Epithelial cell of prostate (primary cell): ENCODE measurements at regions not wholly inside any gene's neighbourhood (a gene's known extent, or its start where the extent isn't known, plus 50 kb on each side); places are given as distances from the start of the nearest gene placed in this dataset.

ENCODE experiments used
- DNase-seq: peaks from one replicate; pipeline ENCODE4 v3.0.0-alpha.2; 2011; ENCODE audit warnings: low read depth, low spot score
- H3K27ac ChIP-seq: fragments of 450-650 bp; 2 replicates; pipeline ENCODE4 v1.5.1; 2017; ENCODE audit warnings: mild to moderate bottlenecking

DNA sequence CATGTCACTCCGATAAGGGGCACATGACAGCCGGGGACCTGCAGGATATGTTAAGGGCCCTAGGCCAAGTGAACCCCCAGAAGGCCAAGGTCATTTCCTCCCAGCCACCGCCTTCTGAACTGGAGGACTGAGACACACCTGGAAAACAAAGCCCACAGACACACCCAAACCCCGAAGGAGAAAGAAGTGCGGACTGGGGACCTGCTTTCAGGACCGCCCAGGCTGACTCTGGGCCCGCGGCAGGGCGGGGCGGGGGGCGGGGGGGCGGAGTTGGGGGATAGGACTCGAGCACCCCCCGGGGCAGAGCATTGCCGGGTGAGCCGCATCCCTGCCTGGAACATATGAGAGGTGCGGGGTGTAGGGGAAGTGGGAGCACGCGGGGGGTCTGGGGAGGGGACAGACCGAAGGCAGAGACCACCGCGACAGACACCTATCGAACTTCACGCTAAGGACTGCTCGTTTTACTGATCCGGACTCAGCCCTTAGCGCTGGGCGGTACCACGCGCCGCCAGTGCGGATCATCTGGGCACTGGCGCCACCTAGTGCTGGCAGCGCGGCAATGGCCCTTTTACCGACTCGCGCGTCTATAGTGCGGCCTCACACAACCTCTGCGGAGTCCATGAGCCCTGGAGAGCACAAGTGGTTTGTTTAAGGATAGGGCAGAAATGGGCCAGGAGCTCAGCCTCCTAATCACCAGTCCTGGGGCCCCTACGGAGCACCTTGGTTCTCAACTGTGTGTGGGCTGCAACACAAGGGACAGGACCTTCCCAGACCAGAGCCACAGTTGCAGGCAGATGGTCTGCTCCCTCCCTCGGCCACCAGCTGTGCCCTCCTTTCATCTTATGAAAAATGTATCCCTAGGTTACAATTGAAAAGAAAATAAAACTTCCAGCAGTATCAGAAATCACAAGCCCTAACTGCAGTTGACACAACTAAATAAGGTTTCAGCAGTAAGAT, 157.6 kb downstream of the HERPUD2 start:
- DNase-seq, result no peak
- no peak overlapping the region for H3K27ac ChIP-seq

DNA sequence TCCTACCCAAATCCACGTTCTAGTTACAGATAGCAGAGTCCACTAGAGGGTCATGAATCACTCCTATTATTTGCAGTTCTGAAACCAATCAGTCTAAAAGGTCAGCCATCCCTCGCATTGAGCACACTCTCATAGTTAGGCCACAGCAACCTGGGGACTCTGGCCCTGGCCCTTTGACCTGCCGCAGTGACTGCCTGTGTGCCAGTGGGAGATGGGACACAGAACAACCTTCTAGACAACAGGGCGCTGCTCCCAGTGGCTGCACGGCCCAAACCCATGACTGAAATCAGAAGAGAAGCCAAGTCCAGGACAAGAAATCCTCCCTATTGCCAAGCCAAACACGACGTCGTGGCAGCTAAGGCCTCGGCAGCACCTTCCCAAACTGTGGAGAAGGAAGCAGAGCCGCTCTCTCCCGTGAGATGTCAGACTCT, 158.5 kb downstream of the HERPUD2 start:
- H3K27ac ChIP-seq, result no peak overlapping the region
- DNase-seq, result no peak

DNA sequence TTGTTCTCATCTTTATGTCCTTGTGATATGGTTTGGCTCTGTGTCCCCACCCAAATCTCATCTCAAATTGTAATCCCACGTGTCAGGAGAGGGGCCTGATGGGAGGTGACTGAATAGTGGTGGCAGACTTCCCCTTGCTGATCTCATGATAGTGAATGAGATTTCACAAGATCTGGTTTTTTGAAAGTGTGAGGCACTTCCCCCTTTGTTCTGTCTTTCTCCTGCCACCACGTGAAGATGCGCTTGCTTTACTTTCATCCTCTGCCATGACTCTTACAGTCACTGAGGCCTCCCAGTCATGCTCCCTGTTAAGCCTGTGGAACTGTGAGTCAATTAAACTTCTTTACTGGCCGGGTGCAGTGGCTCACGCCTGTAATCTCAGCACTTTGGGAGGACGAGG, 161.0 kb downstream of the HERPUD2 start:
- DNase-seq, result no peak
- no peak overlapping the region for H3K27ac ChIP-seq

DNA sequence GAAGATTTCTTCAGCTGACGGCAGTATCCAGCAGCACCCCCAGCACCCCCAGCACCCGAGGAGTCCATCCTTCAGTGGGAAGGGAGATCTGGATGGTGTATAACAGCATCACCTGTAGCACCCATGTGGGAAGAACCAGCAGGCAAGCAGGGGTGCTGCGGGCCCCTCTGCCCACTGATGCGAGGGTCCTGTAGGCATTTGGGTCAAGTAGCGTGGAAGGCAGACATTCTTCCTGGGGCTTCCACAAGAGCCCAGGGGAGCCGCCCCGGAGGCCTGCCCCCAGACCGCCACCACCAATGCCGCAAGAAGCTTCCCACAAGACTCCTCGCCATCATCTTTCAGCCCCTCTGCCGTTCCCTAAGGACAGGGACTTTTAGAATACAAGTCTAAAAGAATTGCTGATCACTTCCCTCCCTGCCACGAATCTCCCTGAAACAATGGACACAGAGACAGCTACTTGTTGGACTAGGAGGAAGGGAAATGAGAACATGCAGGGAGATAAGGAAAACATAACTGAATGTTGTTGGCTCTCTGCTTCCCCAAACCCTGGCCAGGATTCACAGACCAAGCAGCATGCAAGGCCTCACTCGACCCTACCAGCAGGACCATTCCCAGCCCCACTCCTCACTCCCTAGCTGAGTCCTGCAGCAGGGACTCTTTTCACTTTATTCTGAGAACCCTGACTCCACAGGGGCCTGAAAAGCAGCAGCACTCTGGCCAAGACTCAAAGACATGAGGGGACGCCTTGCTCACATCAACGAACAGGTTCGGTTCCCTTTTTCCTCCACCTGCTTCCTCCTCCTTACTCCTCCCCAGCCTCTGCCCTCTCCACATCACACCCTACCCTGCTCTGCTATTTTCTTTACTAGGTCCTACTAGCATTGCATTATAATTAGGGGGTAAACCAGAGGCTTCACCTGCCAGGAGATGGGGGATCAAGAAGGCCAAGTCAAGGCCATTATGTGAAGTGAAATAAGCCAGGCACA, 164.5 kb downstream of the HERPUD2 start:
- no peak overlapping the region for H3K27ac ChIP-seq
- no peak for DNase-seq

DNA sequence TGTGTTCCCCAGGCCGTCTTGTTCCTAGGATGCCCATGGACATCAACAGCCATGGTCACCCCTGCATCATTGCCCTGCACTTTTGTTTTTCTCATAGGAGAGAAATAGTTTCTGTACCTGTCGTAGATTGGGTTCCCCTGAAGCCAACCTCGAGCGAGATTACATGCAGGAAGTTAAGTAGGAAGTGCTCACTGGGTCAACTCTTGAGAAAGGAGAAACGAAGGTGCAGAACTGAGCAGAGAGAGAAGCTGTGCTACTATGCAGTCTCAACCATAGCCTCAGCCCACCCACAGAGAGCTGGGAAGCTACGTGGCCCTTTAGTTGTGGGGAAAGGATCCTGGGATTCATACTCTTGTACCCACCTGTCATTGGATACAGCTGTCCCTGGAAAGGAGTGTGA, 165.2 kb downstream of the HERPUD2 start:
- no peak overlapping the region for H3K27ac ChIP-seq
- no peak for DNase-seq

DNA sequence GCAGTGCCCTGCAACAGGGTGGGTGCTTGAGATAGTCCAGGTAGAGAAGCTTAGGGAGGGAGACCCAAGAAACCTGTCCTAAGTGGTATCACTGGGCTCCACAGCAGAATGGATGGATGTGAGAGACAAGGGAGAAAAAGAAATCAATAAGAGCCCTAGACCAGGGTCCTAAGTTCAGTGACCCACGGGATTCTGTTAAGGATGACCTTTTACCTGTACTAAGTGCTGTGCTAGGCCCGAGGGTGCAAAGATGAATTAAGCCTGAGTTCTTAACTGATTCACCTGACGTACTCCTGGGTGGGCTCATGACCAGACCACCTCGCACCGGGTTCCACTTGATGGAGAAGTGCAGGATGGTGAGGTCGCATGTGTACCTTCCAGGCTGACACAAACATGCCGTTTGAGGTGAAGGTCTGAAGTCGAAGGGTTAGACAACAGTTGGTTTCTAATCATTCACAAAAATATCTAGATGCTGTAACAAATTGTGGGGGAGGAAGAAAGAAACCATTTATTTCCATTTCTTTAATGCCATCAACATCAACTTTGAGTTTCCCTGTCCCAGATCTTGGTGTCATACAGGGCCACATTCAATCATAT, 166.5 kb downstream of the HERPUD2 start:
- no peak for DNase-seq
- no peak overlapping the region for H3K27ac ChIP-seq

DNA sequence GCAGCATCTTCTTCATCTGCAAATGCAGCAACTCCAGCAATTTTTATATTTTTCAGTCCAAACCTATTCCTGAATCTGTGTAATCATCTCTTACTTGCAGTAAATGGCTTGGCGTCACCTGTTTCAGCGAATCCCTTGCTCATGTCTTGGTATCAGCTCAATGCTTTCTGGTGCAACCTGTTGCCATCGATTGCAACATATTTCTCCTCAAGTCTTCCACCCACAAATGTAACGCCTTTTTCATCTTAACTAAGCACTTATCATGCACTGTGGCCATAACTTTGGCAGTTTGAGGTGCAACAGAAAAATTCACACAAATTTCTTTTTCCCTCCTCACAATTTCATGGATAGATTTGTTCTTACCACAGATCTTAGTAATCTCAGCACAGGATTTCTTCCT, 168.3 kb downstream of the HERPUD2 start:
- no peak overlapping the region for H3K27ac ChIP-seq
- no peak for DNase-seq

DNA sequence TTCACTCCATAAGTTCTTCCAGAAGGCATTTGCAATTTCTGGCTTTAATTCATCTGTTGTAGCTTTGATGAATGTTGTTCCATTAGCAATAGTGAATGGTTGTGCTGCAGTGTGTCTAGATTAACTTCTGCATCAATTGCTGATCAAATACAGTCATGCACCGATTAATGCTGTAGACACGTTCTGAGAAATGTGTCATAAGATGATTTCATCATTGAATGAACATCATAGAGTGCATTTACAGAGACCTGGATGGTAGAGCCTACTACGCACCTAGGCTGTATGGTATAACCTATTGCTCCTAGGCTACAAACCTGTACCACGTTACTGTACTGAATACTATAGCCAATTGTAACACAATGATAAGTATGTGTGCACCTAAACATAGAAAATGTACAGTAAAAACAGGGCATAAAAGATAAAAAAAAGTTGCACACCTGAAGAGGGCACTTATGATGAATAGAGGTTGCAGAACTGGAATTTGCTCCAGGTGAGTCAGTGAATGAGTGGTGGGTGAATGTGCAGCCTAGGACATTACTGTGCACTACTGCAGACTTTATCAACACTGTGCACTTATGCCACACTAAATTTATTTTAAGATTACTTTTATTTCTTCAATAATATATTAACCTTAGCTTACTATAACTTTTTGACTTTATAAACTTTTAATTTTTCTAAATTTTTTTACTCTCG, 170.7 kb downstream of the HERPUD2 start:
- no peak overlapping the region for H3K27ac ChIP-seq
- no peak for DNase-seq

DNA sequence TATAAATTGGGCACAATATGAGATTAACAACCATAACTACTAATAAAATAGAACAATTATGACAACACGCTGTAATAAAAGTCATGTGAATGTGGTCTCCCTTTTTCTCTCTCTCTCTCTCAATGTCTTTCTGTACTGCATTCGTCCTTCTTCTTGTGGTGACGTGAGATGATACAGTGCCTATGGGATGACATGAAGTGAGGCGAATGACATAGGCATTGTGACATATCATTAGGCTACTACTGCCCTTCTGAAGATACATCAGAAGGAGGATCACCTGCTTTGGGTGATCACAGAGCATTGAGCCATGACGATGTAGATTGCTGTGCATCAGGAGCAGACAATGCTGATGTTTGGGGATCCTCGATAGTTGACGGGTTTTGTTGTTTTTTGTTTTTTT, 171.6 kb downstream of the HERPUD2 start:
- DNase-seq, result no peak

DNA sequence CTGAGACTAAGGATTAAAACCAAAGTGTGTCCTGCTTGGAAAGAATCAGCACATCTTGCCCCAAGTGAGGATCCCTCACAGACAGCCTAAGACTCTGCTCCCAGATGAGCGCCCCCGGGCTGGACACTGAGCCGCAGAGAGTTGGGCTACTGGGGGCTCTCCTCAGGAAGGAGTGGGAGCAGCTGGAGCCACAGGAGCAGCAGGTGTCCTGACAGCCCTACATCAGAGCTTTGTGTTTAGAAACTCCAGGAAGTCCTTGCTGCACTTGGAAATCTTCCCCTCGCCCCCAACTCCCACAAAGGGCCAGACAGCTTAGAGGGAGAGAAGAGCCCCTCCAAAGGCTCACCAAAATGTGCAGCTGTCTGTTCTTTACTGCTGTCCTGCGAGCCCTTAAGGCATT, 172.2 kb downstream of the HERPUD2 start:
- no peak overlapping the region for H3K27ac ChIP-seq

More for the DNA sequence above, 171.6 kb downstream of the HERPUD2 start:
- H3K27ac ChIP-seq, result no peak overlapping the region

DNA sequence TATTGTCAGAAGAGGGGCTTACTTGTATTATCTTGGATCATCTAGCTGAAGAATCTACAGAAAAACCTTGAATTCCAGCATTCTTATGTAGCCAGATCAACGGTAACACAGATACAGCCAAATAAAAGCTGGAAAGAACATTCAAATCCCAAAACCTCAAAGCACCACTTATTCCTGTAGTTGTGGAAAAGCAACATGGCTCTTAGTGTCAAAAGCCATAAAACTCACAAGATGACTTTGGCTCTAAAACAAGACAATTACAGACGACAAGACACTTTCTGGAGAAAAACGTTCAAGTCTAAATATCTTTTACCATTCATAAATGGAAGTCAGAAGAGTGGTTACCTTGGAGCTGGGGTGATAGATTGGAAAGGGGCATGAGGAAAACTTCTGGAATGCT, 173.0 kb downstream of the HERPUD2 start:
- no peak for DNase-seq
- no peak overlapping the region for H3K27ac ChIP-seq

More for the DNA sequence above, 172.2 kb downstream of the HERPUD2 start:
- no peak for DNase-seq

DNA sequence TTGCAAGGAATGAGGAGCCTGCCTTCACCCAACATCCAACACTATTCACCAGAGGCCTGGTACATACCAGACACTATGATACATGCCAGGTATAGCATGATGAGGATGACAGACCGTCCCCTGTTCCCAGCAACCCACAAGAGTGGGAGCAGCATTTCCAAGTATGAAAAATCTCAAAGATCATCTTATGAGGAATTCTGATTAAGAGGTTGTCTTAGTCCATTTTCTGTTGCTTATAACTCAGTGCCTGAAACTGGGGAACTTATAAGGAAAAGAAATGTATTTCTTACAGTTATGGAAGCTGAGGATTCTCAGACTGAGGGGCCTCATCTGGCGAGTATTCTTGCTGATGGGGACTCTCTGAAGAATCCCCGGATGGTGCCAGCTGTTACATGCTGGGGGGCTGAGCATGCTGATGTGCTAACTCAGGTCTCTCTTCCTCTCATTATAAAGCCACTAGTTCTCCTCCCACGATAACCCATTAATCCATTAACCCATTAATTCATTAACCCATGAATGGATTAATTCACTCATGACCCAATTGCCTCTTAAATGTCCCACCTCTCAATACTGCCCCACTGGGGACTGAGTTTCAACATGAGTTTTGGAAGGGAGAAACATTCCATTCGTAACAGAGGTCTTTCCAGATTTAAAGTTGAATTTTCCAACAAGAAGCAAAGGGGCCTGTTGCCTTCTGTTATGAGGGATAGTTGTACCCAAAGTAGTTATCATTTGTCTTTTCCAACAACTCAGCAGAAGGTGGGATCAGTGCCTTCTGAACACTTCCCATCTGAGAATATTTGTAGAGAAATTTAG, 173.9 kb downstream of the HERPUD2 start:
- H3K27ac ChIP-seq, result no peak overlapping the region
- no peak for DNase-seq

DNA sequence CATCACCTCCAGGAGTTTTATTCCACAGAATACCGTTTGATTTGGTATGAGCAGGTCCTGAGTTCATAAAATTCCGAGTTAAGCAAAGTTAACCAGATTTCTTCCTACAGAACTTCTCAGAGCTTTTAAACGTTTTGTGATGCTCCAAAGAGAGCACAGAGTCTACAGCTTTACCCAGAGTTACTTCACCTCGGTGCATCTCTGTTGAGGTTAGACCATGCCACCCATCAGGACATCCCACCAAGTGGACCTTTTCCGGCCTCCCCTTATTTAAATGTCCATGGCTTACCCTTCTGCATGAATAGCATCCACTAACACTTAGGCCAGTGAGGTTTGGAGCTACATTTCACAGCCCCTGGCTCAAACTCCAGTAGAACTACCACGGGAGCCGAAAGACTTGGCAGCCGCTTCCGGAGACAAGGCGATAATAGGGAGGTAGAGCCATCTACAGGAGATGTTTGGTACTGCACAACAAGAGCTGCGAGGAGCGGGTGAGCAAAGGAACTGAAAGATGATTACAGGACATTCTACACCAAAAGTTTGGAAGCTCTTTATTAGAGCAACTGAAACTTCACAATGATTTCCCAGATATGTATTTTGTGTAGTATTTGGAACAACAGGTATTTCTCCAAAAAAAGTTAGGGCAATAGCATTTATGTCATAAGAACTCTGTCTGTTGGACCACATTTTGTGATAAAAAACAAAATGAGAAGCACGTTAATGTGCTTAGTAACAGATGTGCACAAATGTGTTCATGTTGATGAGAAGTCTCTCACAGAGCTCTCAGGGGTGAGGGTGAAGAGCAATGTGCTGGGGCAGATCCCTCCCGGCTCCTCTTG, 174.7 kb downstream of the HERPUD2 start:
- DNase-seq, result no peak
- no peak overlapping the region for H3K27ac ChIP-seq

DNA sequence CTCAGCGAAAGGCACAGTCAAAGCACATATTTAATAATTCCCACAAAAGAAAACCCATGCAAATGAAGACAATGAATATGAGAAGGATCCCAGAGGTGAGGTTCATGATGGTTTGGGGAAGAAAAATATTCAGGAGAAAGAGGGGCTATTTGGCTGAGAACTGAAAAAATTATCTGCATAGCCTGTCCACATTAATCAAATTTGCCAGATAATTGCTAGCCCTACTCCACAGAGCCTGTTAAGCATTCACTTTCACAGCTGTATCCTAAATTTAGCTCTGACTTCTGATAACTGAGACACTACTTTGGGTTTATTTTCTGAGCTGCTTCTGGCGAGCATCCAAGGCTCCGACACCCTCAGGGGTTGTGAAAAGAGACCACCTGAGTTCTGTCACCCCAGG, 176.2 kb downstream of the HERPUD2 start:
- no peak for DNase-seq
- H3K27ac ChIP-seq, result no peak overlapping the region

DNA sequence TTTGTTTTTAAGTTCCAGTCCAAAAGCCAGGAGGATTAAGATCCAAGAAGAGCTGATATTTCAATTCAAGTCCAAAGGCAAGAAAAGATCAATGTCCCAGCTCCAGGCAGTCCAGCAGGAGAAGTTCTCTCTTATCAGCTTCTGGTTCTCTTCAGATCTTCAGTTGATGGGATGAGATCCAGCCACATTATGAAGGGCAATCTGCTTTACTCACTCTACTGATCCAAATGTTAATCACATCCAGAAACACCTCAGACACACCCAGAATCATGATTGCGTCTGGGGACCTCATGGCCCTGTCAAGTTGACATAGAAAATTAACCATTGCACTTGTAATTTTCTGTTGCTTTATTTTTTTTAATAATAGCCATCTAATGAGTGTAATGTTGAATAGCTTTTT, 178.4 kb downstream of the HERPUD2 start:
- DNase-seq, result no peak
- no peak overlapping the region for H3K27ac ChIP-seq

DNA sequence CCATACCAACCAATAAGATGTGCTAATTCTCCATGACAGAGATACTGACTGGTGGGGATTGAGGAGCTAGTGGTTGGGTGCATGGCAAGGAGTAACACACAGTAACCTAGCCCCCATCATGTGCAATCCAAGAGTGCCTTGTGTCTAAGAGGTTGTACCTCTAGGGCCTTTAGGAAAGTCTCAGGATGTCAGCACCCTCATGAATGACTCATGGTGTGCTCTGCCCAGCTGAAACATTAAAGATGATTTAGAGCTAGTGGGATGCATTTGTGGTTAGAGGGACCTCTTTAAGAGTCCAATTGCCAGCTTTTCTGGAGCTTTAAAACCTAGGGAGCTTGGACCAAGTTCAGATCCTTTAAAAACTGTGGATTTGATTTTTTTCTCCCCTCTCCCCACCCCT, 181.1 kb downstream of the HERPUD2 start:
- H3K27ac ChIP-seq, result no peak overlapping the region
- DNase-seq, result no peak

DNA sequence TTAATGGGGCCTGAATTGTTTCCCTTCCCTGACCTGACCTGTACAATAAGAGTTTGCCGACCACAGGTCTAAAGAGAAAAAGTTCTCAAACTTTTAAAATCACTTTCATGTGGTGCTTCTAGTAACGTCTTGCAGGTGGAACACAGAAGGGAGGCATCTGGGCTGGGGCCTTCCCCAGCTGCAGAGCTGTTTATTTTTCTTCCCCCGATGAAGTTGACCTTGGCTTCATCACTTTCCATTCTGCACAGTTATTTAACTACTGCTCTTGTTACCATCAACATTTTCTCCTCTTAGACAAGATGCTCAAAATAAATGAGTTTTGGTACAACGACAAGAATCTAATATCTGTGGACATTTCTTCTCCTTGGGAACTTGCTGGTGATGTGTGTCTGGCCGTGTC, 181.7 kb downstream of the HERPUD2 start:
- no peak for DNase-seq
- H3K27ac ChIP-seq, result no peak overlapping the region

DNA sequence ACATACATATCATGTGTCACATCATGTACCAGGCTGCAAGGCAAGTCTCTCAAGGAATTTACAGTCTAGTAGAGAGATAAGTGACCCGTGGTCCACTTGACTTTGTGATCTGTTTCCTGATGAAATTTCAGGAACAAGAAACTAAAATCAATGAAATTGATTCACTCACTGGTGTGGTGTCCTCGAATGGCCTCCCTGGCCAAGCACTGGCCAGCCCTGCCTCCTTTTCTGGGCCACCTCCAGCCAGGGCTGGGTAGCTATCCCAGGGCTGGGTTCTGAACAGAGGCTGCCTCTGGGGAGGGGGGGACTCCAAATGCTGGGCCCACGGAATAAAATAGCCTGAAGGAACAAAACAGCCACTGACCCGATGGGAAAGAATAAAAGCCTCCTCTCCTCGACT, 182.2 kb downstream of the HERPUD2 start:
- DNase-seq, result no peak
- no peak overlapping the region for H3K27ac ChIP-seq
